Endothelial cell (in vitro differentiated cells): ENCODE measurements at regions not wholly inside any gene's neighbourhood (a gene's known extent, or its start where the extent isn't known, plus 50 kb on each side); places are given as distances from the start of the nearest gene placed in this dataset.

Experiments used
- DNase-seq: peaks from one replicate; pipeline ENCODE4 v3.0.0; 2021; ENCODE audit warnings: low spot score
- H3K27ac Mint-ChIP-seq: one replicate; pipeline ENCODE4 v1.8.0; 2021; ENCODE audit warnings: mixed read lengths, inconsistent platforms; ENCODE audit not compliant: unreplicated experiment
- H3K27me3 Mint-ChIP-seq: one replicate; pipeline ENCODE4 v1.8.0; 2021; ENCODE audit warnings: mild to moderate bottlenecking, moderate library complexity, mixed read lengths, inconsistent platforms; ENCODE audit not compliant: unreplicated experiment
- H3K36me3 Mint-ChIP-seq: one replicate; pipeline ENCODE4 v1.8.0; 2021; ENCODE audit warnings: mild to moderate bottlenecking, low read depth, mixed read lengths, inconsistent platforms; ENCODE audit not compliant: unreplicated experiment
- H3K4me1 Mint-ChIP-seq: one replicate; pipeline ENCODE4 v1.8.0; 2021; ENCODE audit warnings: mild to moderate bottlenecking, mixed read lengths, inconsistent platforms; ENCODE audit not compliant: unreplicated experiment
- H3K4me3 Mint-ChIP-seq: one replicate; pipeline ENCODE4 v1.8.0; 2021; ENCODE audit warnings: mild to moderate bottlenecking, mixed read lengths, inconsistent platforms; ENCODE audit not compliant: unreplicated experiment
- H3K9me3 Mint-ChIP-seq: one replicate; pipeline ENCODE4 v1.8.0; 2021; ENCODE audit warnings: mixed read lengths, inconsistent platforms; ENCODE audit not compliant: unreplicated experiment
- CTCF ChIP-seq: fragments of 200-600 bp; sonication (generic); IDR thresholded peaks from one replicate; pipeline ENCODE4 v1.5.0; 2021; ENCODE audit warnings: antibody characterized with exemption; ENCODE audit not compliant: unreplicated experiment

GRCh38 chr6:77105091-77105490 lies 358.2 kb downstream of the HTR1B start:
- H3K4me3 Mint-ChIP-seq = no peak overlapping the region
- H3K36me3 Mint-ChIP-seq = no peaks in the 10 kb centered on the region
- no peak for TF ChIP-seq CTCF
- H3K27ac Mint-ChIP-seq = no peak overlapping the region
- H3K4me1 Mint-ChIP-seq = no peaks in the 10 kb centered on the region
- no peaks in the 10 kb centered on the region for H3K27me3 Mint-ChIP-seq
- no peak for DNase-seq
- no peaks in the 10 kb centered on the region for H3K9me3 Mint-ChIP-seq

DNA sequence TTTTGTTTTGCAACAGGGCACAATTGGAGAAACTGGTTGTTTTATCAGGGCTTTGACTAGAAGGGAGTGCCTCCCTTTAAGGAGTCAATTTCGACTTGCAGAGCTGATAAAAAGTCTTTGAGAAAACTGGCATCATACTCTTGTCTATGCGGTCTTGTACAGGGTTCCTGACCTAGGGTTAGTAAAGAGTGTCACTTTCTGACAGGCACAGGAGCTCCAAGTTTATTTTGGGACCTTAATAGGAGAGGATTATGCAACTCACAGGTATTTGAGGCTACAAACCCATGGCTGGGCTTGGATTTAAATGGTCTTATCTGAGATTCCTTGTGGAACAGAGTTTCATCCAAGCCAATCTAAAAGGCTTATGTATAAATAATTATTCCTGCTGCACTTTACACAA lies 365.4 kb downstream of the HTR1B start:
- no peaks in the 10 kb centered on the region for H3K36me3 Mint-ChIP-seq
- no peak overlapping the region for H3K27ac Mint-ChIP-seq
- no peaks in the 10 kb centered on the region for H3K9me3 Mint-ChIP-seq
- no peak for DNase-seq
- no peaks in the 10 kb centered on the region for H3K27me3 Mint-ChIP-seq
- H3K4me3 Mint-ChIP-seq = no peak overlapping the region
- H3K4me1 Mint-ChIP-seq = peaks cover 14% of the 10 kb centered on the region
- TF ChIP-seq CTCF = no peak

DNA sequence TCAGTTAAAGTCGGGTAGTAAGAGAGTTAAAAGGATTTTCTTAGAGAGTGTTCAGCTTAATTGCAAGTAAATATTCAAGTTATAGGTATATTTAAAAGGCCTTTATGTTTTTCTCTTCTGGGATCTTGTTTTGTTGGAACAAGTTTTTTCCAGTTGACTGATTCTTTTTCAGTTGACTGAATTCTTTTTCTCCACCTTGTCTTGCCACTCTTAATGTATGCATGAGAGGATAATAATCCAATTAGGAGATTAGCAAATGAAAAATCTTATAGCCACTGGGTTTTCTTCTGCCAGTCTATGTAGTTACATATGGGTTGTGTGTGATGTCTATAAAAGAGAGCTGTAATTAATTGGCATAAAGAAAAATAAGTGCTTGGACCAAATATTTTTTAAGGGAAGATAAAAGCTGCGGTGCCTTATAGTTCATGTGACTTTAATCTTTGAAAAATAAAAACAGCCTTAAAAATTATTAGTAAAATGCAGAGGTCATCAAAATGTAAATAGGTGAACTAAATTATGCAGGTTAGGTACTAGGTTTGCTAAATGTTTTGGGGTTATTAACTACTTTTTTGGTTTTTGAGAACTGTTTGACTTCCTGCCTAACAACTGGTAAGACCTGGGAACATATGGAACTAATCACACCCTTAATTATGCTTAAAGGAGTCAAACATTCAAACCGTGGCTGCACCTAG lies 367.2 kb downstream of the HTR1B start:
- Mint-ChIP-seq H3K27ac (no peak overlapping the region), H3K27me3 (no peaks in the 10 kb centered on the region)
- no peak for TF ChIP-seq CTCF

GRCh38 chr6:77094821-77095220 lies 368.5 kb downstream of the HTR1B start:
- no peak for DNase-seq
- Mint-ChIP-seq H3K4me3 (no peak overlapping the region), H3K27me3 (no peaks in the 10 kb centered on the region), H3K4me1 (peaks cover 12% of the 10 kb centered on the region), H3K27ac (no peak overlapping the region), H3K9me3 (no peaks in the 10 kb centered on the region), H3K36me3 (no peaks in the 10 kb centered on the region)
- no peak for TF ChIP-seq CTCF

More for the DNA sequence above, 367.2 kb downstream of the HTR1B start:
- Mint-ChIP-seq H3K9me3 (no peaks in the 10 kb centered on the region), H3K36me3 (no peaks in the 10 kb centered on the region), H3K4me3 (no peak overlapping the region), H3K4me1 (peaks cover 14% of the 10 kb centered on the region)
- DNase-seq = no peak

DNA sequence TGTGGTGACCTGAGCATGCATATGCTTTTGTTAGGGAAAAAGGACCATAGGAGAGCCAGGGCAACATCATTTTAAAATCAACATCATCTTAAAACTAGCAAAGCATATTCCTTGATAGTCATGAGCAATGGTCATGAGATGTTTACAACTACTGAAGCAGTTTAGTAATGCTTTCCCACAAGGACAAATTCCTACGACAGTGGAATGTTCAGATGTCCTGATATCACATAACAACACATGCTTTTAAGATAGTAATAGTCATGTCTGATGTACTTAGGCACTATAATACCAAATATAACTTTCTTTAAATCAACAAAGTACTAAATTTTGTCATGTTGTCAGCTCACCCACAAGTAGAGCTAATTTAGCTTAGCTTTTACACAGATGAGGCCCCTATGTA lies 370.3 kb downstream of the HTR1B start:
- no peak for DNase-seq
- Mint-ChIP-seq H3K27me3 (no peaks in the 10 kb centered on the region), H3K9me3 (no peaks in the 10 kb centered on the region), H3K4me1 (peaks cover 6% of the 10 kb centered on the region), H3K27ac (no peak overlapping the region), H3K36me3 (no peaks in the 10 kb centered on the region), H3K4me3 (no peak overlapping the region)
- TF ChIP-seq CTCF = no peak
